ENCODE measurements at regions not wholly inside any gene's neighbourhood (a gene's known extent, or its start where the extent isn't known, plus 50 kb on each side); places are given as distances from the start of the nearest gene placed in this dataset.

- Mint-ChIP-seq H3K4me1 (peaks cover 2% of the 10 kb centered on the region), H3K27me3 (ENCODE audit: insufficient read depth) (peaks cover 18% of the 10 kb centered on the region), H3K27ac (no peak overlapping the region), H3K4me3 (no peak overlapping the region), H3K9me3 (no peaks in the 10 kb centered on the region), H3K36me3 (ENCODE audit: low read depth) (no peaks in the 10 kb centered on the region)
- TF ChIP-seq, protein P1, sequence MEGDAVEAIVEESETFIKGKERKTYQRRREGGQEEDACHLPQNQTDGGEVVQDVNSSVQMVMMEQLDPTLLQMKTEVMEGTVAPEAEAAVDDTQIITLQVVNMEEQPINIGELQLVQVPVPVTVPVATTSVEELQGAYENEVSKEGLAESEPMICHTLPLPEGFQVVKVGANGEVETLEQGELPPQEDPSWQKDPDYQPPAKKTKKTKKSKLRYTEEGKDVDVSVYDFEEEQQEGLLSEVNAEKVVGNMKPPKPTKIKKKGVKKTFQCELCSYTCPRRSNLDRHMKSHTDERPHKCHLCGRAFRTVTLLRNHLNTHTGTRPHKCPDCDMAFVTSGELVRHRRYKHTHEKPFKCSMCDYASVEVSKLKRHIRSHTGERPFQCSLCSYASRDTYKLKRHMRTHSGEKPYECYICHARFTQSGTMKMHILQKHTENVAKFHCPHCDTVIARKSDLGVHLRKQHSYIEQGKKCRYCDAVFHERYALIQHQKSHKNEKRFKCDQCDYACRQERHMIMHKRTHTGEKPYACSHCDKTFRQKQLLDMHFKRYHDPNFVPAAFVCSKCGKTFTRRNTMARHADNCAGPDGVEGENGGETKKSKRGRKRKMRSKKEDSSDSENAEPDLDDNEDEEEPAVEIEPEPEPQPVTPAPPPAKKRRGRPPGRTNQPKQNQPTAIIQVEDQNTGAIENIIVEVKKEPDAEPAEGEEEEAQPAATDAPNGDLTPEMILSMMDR (conservative IDR thresholded peaks at IDR 0.05), result no peak
- no peak overlapping the region for H3K4me3 ChIP-seq (ENCODE audit: low read length)
- WGBS, 2 experiments (ENCODE audit: insufficient coverage in 1 of 2, insufficient read length in 1 of 2), result 85 to 91% methylated on average over 4 to 5 of the region's 5 CpGs
- no peak overlapping the region for H3K9ac ChIP-seq (ENCODE audit: extremely low read depth, low read length, poor library complexity, severe bottlenecking)
- H3K4me1 ChIP-seq (ENCODE audit: control insufficient read depth, insufficient read depth, low read length), result no peaks in the 10 kb centered on the region
- no peaks in the 10 kb centered on the region for H3K9me3 ChIP-seq (ENCODE audit: control insufficient read depth, low read length)
- no peak overlapping the region for H3K27ac ChIP-seq (ENCODE audit: low read depth, low read length)
- no peaks in the 10 kb centered on the region for H3K27me3 ChIP-seq (ENCODE audit: control insufficient read depth, insufficient read depth, low read length, poor library complexity, severe bottlenecking)
- no peaks in the 10 kb centered on the region for H3K36me3 ChIP-seq (ENCODE audit: control insufficient read depth, insufficient read depth, low read length)
- DNase-seq, result no peak
Measured at GRCh38 chr2:121085801-121086200, 199.2 kb downstream of the TFCP2L1 start.

DNA sequence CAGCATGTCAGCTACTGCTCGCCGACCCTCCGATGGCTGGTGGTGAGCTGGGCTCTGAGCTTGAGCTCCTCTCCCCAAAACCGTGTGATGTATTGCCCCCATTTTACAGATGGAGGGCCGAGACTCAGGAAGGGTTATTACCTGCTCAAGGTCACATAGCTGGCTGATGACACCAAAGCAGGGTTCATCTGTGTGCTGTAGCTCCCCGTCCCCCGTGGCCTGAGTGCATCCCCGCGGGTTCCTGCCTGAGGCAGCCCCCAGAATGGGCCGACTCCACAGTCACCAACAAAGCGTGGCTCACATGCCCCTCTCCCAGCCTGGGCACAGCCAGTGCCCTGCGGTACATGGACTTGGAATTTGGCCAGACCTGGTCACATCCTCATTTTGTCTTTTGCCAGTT lies 198.6 kb downstream of the TFCP2L1 start:
- WGBS, 2 experiments (ENCODE audit: insufficient coverage in 1 of 2, insufficient read length in 1 of 2), result 90 to 91% methylated on average over 10 to 12 of the region's 12 CpGs
- Mint-ChIP-seq H3K36me3 (ENCODE audit: low read depth) (no peaks in the 10 kb centered on the region), H3K27ac (no peak overlapping the region), H3K9me3 (no peaks in the 10 kb centered on the region), H3K4me1 (peaks cover 2% of the 10 kb centered on the region), H3K27me3 (ENCODE audit: insufficient read depth) (peaks cover 13% of the 10 kb centered on the region), H3K4me3 (no peak overlapping the region)
- no peak overlapping the region for H3K9ac ChIP-seq (ENCODE audit: extremely low read depth, low read length, poor library complexity, severe bottlenecking)
- TF ChIP-seq, protein P1 (conservative IDR thresholded peaks at IDR 0.05), result no peak
- H3K4me1 ChIP-seq (ENCODE audit: control insufficient read depth, insufficient read depth, low read length), result no peaks in the 10 kb centered on the region
- H3K36me3 ChIP-seq (ENCODE audit: control insufficient read depth, insufficient read depth, low read length), result no peaks in the 10 kb centered on the region
- no peak overlapping the region for H3K4me3 ChIP-seq (ENCODE audit: low read length)
- H3K27me3 ChIP-seq (ENCODE audit: control insufficient read depth, insufficient read depth, low read length, poor library complexity, severe bottlenecking), result no peaks in the 10 kb centered on the region
- H3K9me3 ChIP-seq (ENCODE audit: control insufficient read depth, low read length), result no peaks in the 10 kb centered on the region
- DNase-seq, result no peak
- no peak overlapping the region for H3K27ac ChIP-seq (ENCODE audit: low read depth, low read length)

- Mint-ChIP-seq H3K9me3 (peaks cover 2% of the 10 kb centered on the region), H3K27me3 (ENCODE audit: insufficient read depth) (peaks cover 7% of the 10 kb centered on the region), H3K4me3 (no peak overlapping the region), H3K27ac (no peak overlapping the region), H3K4me1 (peaks cover 2% of the 10 kb centered on the region), H3K36me3 (ENCODE audit: low read depth) (no peaks in the 10 kb centered on the region)
- H3K36me3 ChIP-seq (ENCODE audit: control insufficient read depth, insufficient read depth, low read length), result no peaks in the 10 kb centered on the region
- H3K4me3 ChIP-seq (ENCODE audit: low read length), result no peak overlapping the region
- peaks cover 5% of the 10 kb centered on the region for H3K9me3 ChIP-seq (ENCODE audit: control insufficient read depth, low read length)
- TF ChIP-seq, protein P1 (conservative IDR thresholded peaks at IDR 0.05), result no peak
- 91 to 92% methylated on average over 6 to 7 of the region's 7 CpGs for WGBS, 2 experiments (ENCODE audit: insufficient coverage in 1 of 2, insufficient read length in 1 of 2)
- no peak overlapping the region for H3K9ac ChIP-seq (ENCODE audit: extremely low read depth, low read length, poor library complexity, severe bottlenecking)
- no peak for DNase-seq
- H3K4me1 ChIP-seq (ENCODE audit: control insufficient read depth, insufficient read depth, low read length), result no peaks in the 10 kb centered on the region
- H3K27ac ChIP-seq (ENCODE audit: low read depth, low read length), result no peak overlapping the region
- no peaks in the 10 kb centered on the region for H3K27me3 ChIP-seq (ENCODE audit: control insufficient read depth, insufficient read depth, low read length, poor library complexity, severe bottlenecking)
Measured at GRCh38 chr2:121087117-121087516, 197.9 kb downstream of the TFCP2L1 start.
